A673 (cell line): ENCODE measurements at regions not wholly inside any gene's neighbourhood (a gene's known extent, or its start where the extent isn't known, plus 50 kb on each side); places are given as distances from the start of the nearest gene placed in this dataset.

Experiments used
- BruUV-seq: library from RNA; stranded (reverse); fragments of 400-500 nt; replicated peaks from 2 replicates; lab custom pipeline; 2021; lab: Mats Ljungman, UMichigan
- CTCF ChIA-PET: fragments of 300-600 bp; sonication (Branson Sonifier 250); formaldehyde crosslinking; loops from one replicate; lab custom pipeline; 2022; ENCODE audit warnings: antibody characterized with exemption; lab: Charles Lee
- POLR2A ChIA-PET: fragments of 300-600 bp; sonication (Branson Sonifier 250); formaldehyde crosslinking; loops from one replicate; lab custom pipeline; 2022; ENCODE audit warnings: antibody characterized with exemption; ENCODE audit not compliant: low non-redundant PET; lab: Charles Lee
- DNase-seq: peaks from one replicate; pipeline ENCODE4 v3.0.0-alpha.2; 2015; ENCODE audit warnings: low spot score
- H3K27ac ChIP-seq: fragments of 200-600 bp; sonication (generic); 2 replicates; pipeline ENCODE4 v1.5.1; 2016; ENCODE audit warnings: mixed run types, low read depth, mild to moderate bottlenecking, mixed read lengths, antibody characterized with exemption, low read length; ENCODE audit not compliant: poor library complexity, severe bottlenecking
- H3K27me3 ChIP-seq: fragments of 200-600 bp; sonication (generic); replicated peaks from 2 replicates; pipeline ENCODE4 v1.6.1; 2017; ENCODE audit warnings: mixed run types, low read depth, mild to moderate bottlenecking, mixed read lengths, antibody characterized with exemption, low read length; ENCODE audit not compliant: insufficient read depth, poor library complexity
- H3K36me3 ChIP-seq: fragments of 200-600 bp; sonication (generic); 2 replicates; pipeline ENCODE4 v1.6.1; 2016; ENCODE audit warnings: mixed run types, mild to moderate bottlenecking, mixed read lengths, antibody characterized with exemption, low read length; ENCODE audit not compliant: insufficient read depth, poor library complexity, severe bottlenecking
- H3K4me1 ChIP-seq: fragments of 200-600 bp; sonication (generic); 2 replicates; pipeline ENCODE4 v1.6.1; 2017; ENCODE audit warnings: mixed run types, mild to moderate bottlenecking, mixed read lengths, antibody characterized with exemption, low read length; ENCODE audit not compliant: insufficient read depth, poor library complexity, severe bottlenecking
- H3K4me3 ChIP-seq: fragments of 200-600 bp; sonication (generic); 2 replicates; pipeline ENCODE4 v1.5.1; 2016; ENCODE audit warnings: low read depth, mixed run types, mild to moderate bottlenecking, mixed read lengths, low read length; ENCODE audit not compliant: poor library complexity, severe bottlenecking
- H3K9me3 ChIP-seq: fragments of 200-600 bp; sonication (generic); 2 replicates; pipeline ENCODE4 v1.6.1; 2016; ENCODE audit warnings: mixed run types, low read depth, mild to moderate bottlenecking, mixed read lengths, antibody characterized with exemption, low read length; ENCODE audit not compliant: poor library complexity, severe bottlenecking
- CTCF ChIP-seq: fragments of 300-800, 200-600 bp; sonication (generic); conservative IDR thresholded peaks from 2 replicates; pipeline ENCODE4 v1.5.1; 2017; ENCODE audit warnings: low read depth, mild to moderate bottlenecking, antibody characterized with exemption, low read length, moderate library complexity, mixed read lengths
- EZH2 ChIP-seq: fragments of 200-600 bp; sonication (generic); IDR thresholded peaks from 2 replicates; pipeline ENCODE4 v1.6.1; 2017; ENCODE audit warnings: borderline replicate concordance, low read depth, mild to moderate bottlenecking, mixed read lengths, antibody characterized with exemption, low read length; ENCODE audit not compliant: poor library complexity, severe bottlenecking
- intact Hi-C: fragments of 100-400 bp; cut with micrococcal nuclease; formaldehyde crosslinking; loops from one replicate; pipeline ENCODE4 v1.10.0; 2022; ENCODE audit not compliant: unreplicated experiment

GRCh38 chr16:5966004-5966403 lies 868.4 kb upstream of the EEF2KMT start:
- Histone ChIP-seq H3K27ac (no peak overlapping the region), H3K4me1 (no peaks in the 10 kb centered on the region), H3K9me3 (peaks cover 6% of the 10 kb centered on the region), H3K4me3 (no peak overlapping the region), H3K27me3 (no peaks in the 10 kb centered on the region), H3K36me3 (no peaks in the 10 kb centered on the region)
- DNase-seq = no peak
- no TSS peak for BruUV-seq
- CTCF ChIA-PET = no interaction called here
- intact Hi-C loops = no loop called here
- POLR2A ChIA-PET = no interaction called here
- TF ChIP-seq CTCF (no peak), EZH2 (no peak)

DNA sequence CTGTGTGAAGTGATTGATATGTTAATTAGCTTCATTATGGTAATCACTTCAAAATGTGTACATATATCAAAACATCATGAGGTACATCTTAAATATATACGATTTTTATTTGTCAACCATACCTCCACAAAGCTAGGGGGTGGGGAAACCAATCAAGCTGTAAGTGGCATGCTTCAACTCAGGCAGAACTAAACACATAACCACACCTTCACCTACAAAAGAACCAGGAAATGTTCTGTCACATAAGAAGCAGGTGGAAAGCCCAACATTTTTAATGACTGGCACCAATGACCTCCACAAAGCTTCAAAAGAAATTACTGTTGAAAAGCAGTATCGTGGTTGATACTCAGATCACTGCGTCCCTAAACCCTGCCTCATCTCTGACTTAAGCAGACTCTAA lies 867.7 kb upstream of the EEF2KMT start:
- Histone ChIP-seq H3K4me1 (no peaks in the 10 kb centered on the region), H3K9me3 (no peaks in the 10 kb centered on the region), H3K27ac (no peak overlapping the region), H3K36me3 (no peaks in the 10 kb centered on the region), H3K4me3 (no peak overlapping the region), H3K27me3 (no peaks in the 10 kb centered on the region)
- no peak for TF ChIP-seq EZH2
- no peak for TF ChIP-seq CTCF
- CTCF ChIA-PET = no interaction called here
- BruUV-seq = no TSS peak
- POLR2A ChIA-PET = no interaction called here
- intact Hi-C loops = no loop called here
- no peak for DNase-seq

- no peak for DNase-seq
- no TSS peak for BruUV-seq
- CTCF ChIA-PET = no interaction called here
- Histone ChIP-seq H3K27ac (no peak overlapping the region), H3K9me3 (no peaks in the 10 kb centered on the region), H3K36me3 (no peaks in the 10 kb centered on the region), H3K4me1 (no peaks in the 10 kb centered on the region), H3K27me3 (no peaks in the 10 kb centered on the region), H3K4me3 (no peak overlapping the region)
- no peak for TF ChIP-seq CTCF
- no peak for TF ChIP-seq EZH2
- POLR2A ChIA-PET = no interaction called here
- intact Hi-C loops = no loop called here
These were observed 853.9 kb upstream of the EEF2KMT start for GRCh38 chr16:5951486-5951885.
